ENCODE measurements at regions not wholly inside any gene's neighbourhood (a gene's known extent, or its start where the extent isn't known, plus 50 kb on each side); places are given as distances from the start of the nearest gene placed in this dataset.
A peak's percentile ranks its signal among the peaks of the same experiment; 100 is the strongest.

- Histone ChIP-seq H3K27ac (peak overlapping the region; percentile 86), H3K27me3 (no peaks in the 10 kb centered on the region)
- TF ChIP-seq CTCF (IDR thresholded peaks at IDR 0.05), result no peak
These were observed 52.7 kb upstream of the CYP1B1 start for GRCh38 chr2:38128653-38129052.

DNA sequence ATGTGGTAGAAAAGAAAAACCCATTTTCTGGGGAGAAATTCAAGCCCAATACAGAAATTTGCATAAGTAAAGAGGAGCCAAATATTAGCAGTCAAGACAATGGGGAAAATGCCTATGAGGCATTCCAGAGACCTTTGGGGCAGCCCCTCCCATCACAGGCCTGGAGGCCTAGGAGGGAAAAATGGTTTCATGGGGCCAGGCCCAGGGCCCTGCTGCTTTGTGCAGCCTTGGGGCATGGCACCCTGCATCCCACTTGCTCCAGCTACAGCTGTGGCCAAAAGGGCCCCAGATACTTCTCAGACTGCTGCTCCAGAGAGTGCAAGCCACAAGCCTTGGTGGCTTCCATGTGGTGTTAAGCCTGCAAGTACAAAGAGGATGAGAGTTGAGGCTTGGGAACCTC lies 51.3 kb upstream of the CYP1B1 start:
- Histone ChIP-seq H3K9me3 (no peaks in the 10 kb centered on the region), H3K27me3 (no peaks in the 10 kb centered on the region), H3K4me3 (ENCODE audit: low read depth in 1 of 2, low read length in 1 of 2) (no peak overlapping the region), H3K4me1 (ENCODE audit: control insufficient read depth in 1 of 2, insufficient read depth in 1 of 2, low read depth in 1 of 2, low read length in 1 of 2) (peaks cover 43 to 51% of the 10 kb centered on the region in 2 experiments), H3K36me3 (no peaks in the 10 kb centered on the region), H3K27ac (peak overlapping the region; percentile 86)
- TF ChIP-seq CTCF (IDR thresholded peaks at IDR 0.05), result no peak

More at GRCh38 chr2:38128653-38129052, 52.7 kb upstream of the CYP1B1 start:
- peak overlapping the region in 1 of 2 experiments; percentile 19 for H3K4me3 ChIP-seq (ENCODE audit: low read depth in 1 of 2, low read length in 1 of 2)
- H3K4me1 ChIP-seq (ENCODE audit: control insufficient read depth in 1 of 2, insufficient read depth in 1 of 2, low read depth in 1 of 2, low read length in 1 of 2), result peaks cover 43 to 47% of the 10 kb centered on the region in 2 experiments
- H3K9me3 ChIP-seq, result no peaks in the 10 kb centered on the region
- H3K36me3 ChIP-seq, result no peaks in the 10 kb centered on the region

DNA sequence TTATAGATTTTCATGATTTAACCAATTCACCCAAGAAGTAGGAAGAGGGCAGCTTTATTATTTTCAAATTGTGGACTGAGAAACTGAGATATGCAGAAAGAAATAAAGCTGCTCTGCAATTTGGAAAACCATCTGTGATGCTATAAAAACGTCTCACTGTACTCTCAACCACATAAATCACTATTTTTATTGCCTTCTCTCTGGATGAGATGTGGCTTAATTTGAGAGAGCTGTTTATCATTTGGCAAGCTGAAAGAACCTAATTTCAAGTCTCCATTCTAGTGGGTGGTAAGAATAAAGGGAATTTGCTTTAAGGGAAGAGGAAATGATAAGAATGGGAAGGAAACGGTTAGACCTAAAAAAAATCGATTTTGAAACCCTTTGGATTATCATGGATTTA lies 49.9 kb upstream of the CYP1B1 start:
- peaks cover 39 to 43% of the 10 kb centered on the region in 2 experiments for H3K4me1 ChIP-seq (ENCODE audit: control insufficient read depth in 1 of 2, insufficient read depth in 1 of 2, low read depth in 1 of 2, low read length in 1 of 2)
- no peak for TF ChIP-seq CTCF (IDR thresholded peaks at IDR 0.05)
- no peak overlapping the region for H3K4me3 ChIP-seq (ENCODE audit: low read depth in 1 of 2, low read length in 1 of 2)
- no peaks in the 10 kb centered on the region for H3K36me3 ChIP-seq
- H3K27me3 ChIP-seq, result peaks cover 6% of the 10 kb centered on the region
- H3K27ac ChIP-seq, result no peak overlapping the region
- H3K9me3 ChIP-seq, result no peaks in the 10 kb centered on the region
